GM12892 (cell line): ENCODE measurements at regions not wholly inside any gene's neighbourhood (a gene's known extent, or its start where the extent isn't known, plus 50 kb on each side); places are given as distances from the start of the nearest gene placed in this dataset.

Source experiments
- POLR2A ChIP-seq: IDR thresholded peaks from 2 replicates; pipeline ENCODE4 v1.6.1; 2011; ENCODE audit warnings: low read depth, low read length, control low read depth
- POLR2AphosphoS5 ChIP-seq: IDR thresholded peaks from 2 replicates; pipeline ENCODE4 v1.6.1; 2011; ENCODE audit warnings: low read depth, low read length, control low read depth
- TAF1 ChIP-seq: IDR thresholded peaks from 2 replicates; pipeline ENCODE4 v1.6.1; 2011; ENCODE audit warnings: low read depth, mild to moderate bottlenecking, control low read depth, low read length, borderline replicate concordance

GRCh38 chr18:73746101-73746500, 401.5 kb downstream of the FBXO15 start:
- TF ChIP-seq TAF1 = no peak
- TF ChIP-seq POLR2AphosphoS5 = no peak
- no peak for TF ChIP-seq POLR2A
